ENCODE measurements at regions not wholly inside any gene's neighbourhood (a gene's known extent, or its start where the extent isn't known, plus 50 kb on each side); places are given as distances from the start of the nearest gene placed in this dataset.

DNA sequence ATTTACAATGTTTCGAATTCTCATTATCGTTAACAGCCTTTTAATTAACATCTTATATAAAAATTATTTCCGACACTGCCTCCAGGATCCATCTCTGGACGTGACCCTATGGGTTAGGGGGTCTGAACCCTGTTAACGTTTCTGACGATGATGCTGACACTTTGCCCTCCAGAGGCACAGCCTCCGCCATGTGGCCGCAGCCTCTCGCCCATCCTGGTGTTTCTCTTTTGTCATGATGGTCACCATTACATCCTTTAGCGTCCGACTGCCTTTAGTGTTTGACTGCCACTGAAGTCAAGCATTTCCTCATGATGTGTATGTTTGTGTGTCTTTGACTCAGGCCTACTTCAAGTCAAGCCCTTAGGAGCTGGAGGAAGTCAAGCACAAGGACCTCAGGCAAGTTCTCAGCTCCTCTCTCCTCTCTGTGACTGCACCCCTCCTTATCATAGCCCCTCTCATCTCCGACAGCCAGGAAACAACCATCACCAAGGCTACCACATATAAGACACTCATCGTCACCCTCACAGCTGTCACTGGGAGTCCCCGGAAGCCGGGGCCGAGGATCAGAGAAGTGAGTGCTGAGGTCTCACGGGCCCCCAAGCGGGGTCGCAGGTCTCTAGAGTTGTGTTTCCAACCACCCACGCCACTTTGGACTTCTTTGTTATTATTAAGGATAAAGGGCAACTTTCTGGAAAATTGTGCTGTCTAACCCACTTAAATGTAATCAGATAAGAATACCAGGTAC, 96.1 kb upstream of the PPP2R2D start:
- TF ChIP-seq, protein P1, sequence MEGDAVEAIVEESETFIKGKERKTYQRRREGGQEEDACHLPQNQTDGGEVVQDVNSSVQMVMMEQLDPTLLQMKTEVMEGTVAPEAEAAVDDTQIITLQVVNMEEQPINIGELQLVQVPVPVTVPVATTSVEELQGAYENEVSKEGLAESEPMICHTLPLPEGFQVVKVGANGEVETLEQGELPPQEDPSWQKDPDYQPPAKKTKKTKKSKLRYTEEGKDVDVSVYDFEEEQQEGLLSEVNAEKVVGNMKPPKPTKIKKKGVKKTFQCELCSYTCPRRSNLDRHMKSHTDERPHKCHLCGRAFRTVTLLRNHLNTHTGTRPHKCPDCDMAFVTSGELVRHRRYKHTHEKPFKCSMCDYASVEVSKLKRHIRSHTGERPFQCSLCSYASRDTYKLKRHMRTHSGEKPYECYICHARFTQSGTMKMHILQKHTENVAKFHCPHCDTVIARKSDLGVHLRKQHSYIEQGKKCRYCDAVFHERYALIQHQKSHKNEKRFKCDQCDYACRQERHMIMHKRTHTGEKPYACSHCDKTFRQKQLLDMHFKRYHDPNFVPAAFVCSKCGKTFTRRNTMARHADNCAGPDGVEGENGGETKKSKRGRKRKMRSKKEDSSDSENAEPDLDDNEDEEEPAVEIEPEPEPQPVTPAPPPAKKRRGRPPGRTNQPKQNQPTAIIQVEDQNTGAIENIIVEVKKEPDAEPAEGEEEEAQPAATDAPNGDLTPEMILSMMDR (IDR thresholded peaks at IDR 0.05; ENCODE audit: low read depth, low read length) = no peak
- TF ChIP-seq, protein P2, sequence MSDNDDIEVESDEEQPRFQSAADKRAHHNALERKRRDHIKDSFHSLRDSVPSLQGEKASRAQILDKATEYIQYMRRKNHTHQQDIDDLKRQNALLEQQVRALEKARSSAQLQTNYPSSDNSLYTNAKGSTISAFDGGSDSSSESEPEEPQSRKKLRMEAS (IDR thresholded peaks at IDR 0.05; ENCODE audit: low read depth, low read length) = no peak

All from NB4 (cell line).